Gastroesophageal sphincter (tissue), 4 donors: ENCODE measurements at regions not wholly inside any gene's neighbourhood (a gene's known extent, or its start where the extent isn't known, plus 50 kb on each side); places are given as distances from the start of the nearest gene placed in this dataset.
"Not testable (repeated sequence)": the region's sequence is repeated elsewhere in the genome, so short reads cannot be mapped to it uniquely, and the experiment has no call there.

Experiments used
- ATAC-seq: fragments of 150-250 bp; one replicate; pipeline ENCODE4 v1.9.1; 2016; ENCODE audit warnings: mild to moderate bottlenecking, moderate library complexity
- H3K27ac ChIP-seq, 4 donors: fragments of 200-600 bp; sonication (generic) in 3 of 4; 1 replicate in 3 of 4; 2 replicates in 1 of 4; pipeline ENCODE4 v1.5.1; 2016 to 2019
- H3K27me3 ChIP-seq: fragments of 200-600 bp; sonication (generic); one replicate; pipeline ENCODE4 v1.5.1; 2019
- H3K36me3 ChIP-seq, 2 donors: fragments of 200-600 bp; sonication (generic); one replicate each; pipeline ENCODE4 v1.5.1; 2019; ENCODE audit warnings: control low read depth in 1 of 2
- H3K4me1 ChIP-seq, 3 donors: fragments of 200-600 bp; sonication (generic); 1 replicate in 2 of 3; 2 replicates in 1 of 3; pipeline ENCODE4 v1.5.1; 2016 to 2019; ENCODE audit warnings: control low read depth in 2 of 3
- H3K4me3 ChIP-seq, 2 donors: fragments of 200-600 bp; sonication (generic); one replicate each; pipeline ENCODE4 v1.5.1; 2019; ENCODE audit warnings: mild to moderate bottlenecking in 1 of 2, moderate library complexity in 1 of 2
- H3K9me3 ChIP-seq, 3 donors: fragments of 200-600 bp; sonication (generic); one replicate each; pipeline ENCODE4 v1.5.1; 2017 to 2019; ENCODE audit warnings: control low read depth in 2 of 3
- CTCF ChIP-seq, 4 experiments: fragments of 200-600 bp in 2 of 4; fragments of 450-650 bp in 2 of 4; sonication (generic) in 1 of 4; IDR thresholded peaks; one replicate each; pipeline ENCODE4 v1.5.1; 2017 to 2019; ENCODE audit warnings: antibody characterized with exemption in 4 of 4, mild to moderate bottlenecking in 2 of 4, moderate library complexity in 2 of 4
- EP300 ChIP-seq: sonication (generic); formaldehyde crosslinking; IDR thresholded peaks from one replicate; pipeline ENCODE4 v1.6.1; 2017; ENCODE audit warnings: antibody characterized with exemption, mild to moderate bottlenecking
- POLR2A ChIP-seq, 2 donors: fragments of 450-650 bp; IDR thresholded peaks; one replicate each; pipeline ENCODE4 v1.6.1; 2017; ENCODE audit warnings: antibody characterized with exemption in 2 of 2, mild to moderate bottlenecking in 2 of 2, moderate library complexity in 1 of 2
- POLR2AphosphoS5 ChIP-seq: sonication (generic); formaldehyde crosslinking; IDR thresholded peaks from one replicate; pipeline ENCODE4 v1.6.1; 2017; ENCODE audit warnings: antibody characterized with exemption
- WGBS, 2 donors: methylation state at CpG; one replicate each; pipeline ENCODE4 v1.1.5; 2018; ENCODE audit warnings: low coverage in 1 of 2; 5-methylcytosine and 5-hydroxymethylcytosine counted together

GRCh38 chr10:27360581-27361172 lies 120.1 kb upstream of the ACBD5 start:
- 13 to 15% methylated on average over 3 of the region's 3 CpGs for WGBS, 2 donors
- Histone ChIP-seq H3K4me1 (no peaks in the 10 kb centered on the region), H3K4me3 (no peak overlapping the region), H3K9me3 (no peaks in the 10 kb centered on the region), H3K27me3 (no peaks in the 10 kb centered on the region), H3K36me3 (no peaks in the 10 kb centered on the region), H3K27ac (no peak overlapping the region)
- TF ChIP-seq CTCF (IDR thresholded peaks at IDR 0.05), result peak; percentile 22 to 70 (median 30)
- peak; percentile 54 for TF ChIP-seq POLR2AphosphoS5
- TF ChIP-seq EP300, result no peak
- ATAC-seq, result no peak

- H3K36me3 ChIP-seq, result no peaks in the 10 kb centered on the region
- no peaks in the 10 kb centered on the region for H3K9me3 ChIP-seq
- no peak for TF ChIP-seq EP300
- no peak for TF ChIP-seq POLR2A (IDR thresholded peaks at IDR 0.05)
- no peak for TF ChIP-seq POLR2AphosphoS5
- no peak for TF ChIP-seq CTCF (IDR thresholded peaks at IDR 0.05)
- 73 to 82% methylated on average over 6 to 10 of the region's 12 CpGs for WGBS, 2 donors
- no peak overlapping the region for H3K4me3 ChIP-seq
- no peaks in the 10 kb centered on the region for H3K27me3 ChIP-seq
- no peaks in the 10 kb centered on the region for H3K4me1 ChIP-seq
- ATAC-seq, result no peak
- H3K27ac ChIP-seq, result no peak overlapping the region
These were observed 119.3 kb upstream of the ACBD5 start for GRCh38 chr10:27359792-27360355.

- ATAC-seq, result no peak
These were observed 116.1 kb upstream of the ACBD5 start for GRCh38 chr10:27356738-27357137.

GRCh38 chr10:27355918-27356573 lies 115.4 kb upstream of the ACBD5 start:
- no peak overlapping the region for H3K4me3 ChIP-seq
- 90 to 93% methylated on average over 3 to 6 of the region's 7 CpGs for WGBS, 2 donors
- H3K27ac ChIP-seq, result no peak overlapping the region
- no peaks in the 10 kb centered on the region for H3K36me3 ChIP-seq
- TF ChIP-seq CTCF (IDR thresholded peaks at IDR 0.05), result no peak
- no peak for TF ChIP-seq EP300
- TF ChIP-seq POLR2AphosphoS5, result no peak
- no peak for TF ChIP-seq POLR2A (IDR thresholded peaks at IDR 0.05)
- no peaks in the 10 kb centered on the region for H3K4me1 ChIP-seq
- no peak for ATAC-seq
- H3K9me3 ChIP-seq, result no peaks in the 10 kb centered on the region
- no peaks in the 10 kb centered on the region for H3K27me3 ChIP-seq

More at GRCh38 chr10:27356738-27357137, 116.1 kb upstream of the ACBD5 start:
- Histone ChIP-seq H3K36me3 (no peaks in the 10 kb centered on the region), H3K9me3 (no peaks in the 10 kb centered on the region), H3K4me3 (no peak overlapping the region), H3K4me1 (no peaks in the 10 kb centered on the region), H3K27ac (no peak overlapping the region), H3K27me3 (no peaks in the 10 kb centered on the region)
- 45 to 100% methylated on average over 2 to 3 of the region's 8 CpGs for WGBS, 2 donors
- no peak for TF ChIP-seq CTCF (IDR thresholded peaks at IDR 0.05)
- no peak for TF ChIP-seq EP300
- no peak for TF ChIP-seq POLR2A (IDR thresholded peaks at IDR 0.05)
- TF ChIP-seq POLR2AphosphoS5, result no peak

GRCh38 chr10:27354643-27355270 lies 114.2 kb upstream of the ACBD5 start:
- H3K4me1 ChIP-seq, H3K27ac ChIP-seq, H3K36me3 ChIP-seq, H3K4me3 ChIP-seq, H3K27me3 ChIP-seq, H3K9me3 ChIP-seq: not testable (repeated sequence)
- ATAC-seq, result peak; percentile 34
- 67% methylated on average over 5 of the region's 11 CpGs; no CpG with 5 or more reads in 1 of the 2 donors for WGBS, 2 donors

GRCh38 chr10:27354100-27354499 lies 113.5 kb upstream of the ACBD5 start:
- not testable (repeated sequence) for ATAC-seq, H3K4me1 ChIP-seq, H3K27me3 ChIP-seq, H3K27ac ChIP-seq, H3K9me3 ChIP-seq, H3K4me3 ChIP-seq, H3K36me3 ChIP-seq
- WGBS, 2 donors, result 70 to 93% methylated on average over 2 to 5 of the region's 5 CpGs
